GM18517 (cell line): ENCODE measurements at regions not wholly inside any gene's neighbourhood (a gene's known extent, or its start where the extent isn't known, plus 50 kb on each side); places are given as distances from the start of the nearest gene placed in this dataset.
"Not testable (repeated sequence)": the region's sequence is repeated elsewhere in the genome, so short reads cannot be mapped to it uniquely, and the experiment has no call there.

Experiments
- ATAC-seq: cut with Tn5 transposase; IDR thresholded peaks from one replicate; pipeline ENCODE4 v1.9.1; 2021; ENCODE audit warnings: mild to moderate bottlenecking, moderate library complexity; ENCODE audit not compliant: unreplicated experiment

DNA sequence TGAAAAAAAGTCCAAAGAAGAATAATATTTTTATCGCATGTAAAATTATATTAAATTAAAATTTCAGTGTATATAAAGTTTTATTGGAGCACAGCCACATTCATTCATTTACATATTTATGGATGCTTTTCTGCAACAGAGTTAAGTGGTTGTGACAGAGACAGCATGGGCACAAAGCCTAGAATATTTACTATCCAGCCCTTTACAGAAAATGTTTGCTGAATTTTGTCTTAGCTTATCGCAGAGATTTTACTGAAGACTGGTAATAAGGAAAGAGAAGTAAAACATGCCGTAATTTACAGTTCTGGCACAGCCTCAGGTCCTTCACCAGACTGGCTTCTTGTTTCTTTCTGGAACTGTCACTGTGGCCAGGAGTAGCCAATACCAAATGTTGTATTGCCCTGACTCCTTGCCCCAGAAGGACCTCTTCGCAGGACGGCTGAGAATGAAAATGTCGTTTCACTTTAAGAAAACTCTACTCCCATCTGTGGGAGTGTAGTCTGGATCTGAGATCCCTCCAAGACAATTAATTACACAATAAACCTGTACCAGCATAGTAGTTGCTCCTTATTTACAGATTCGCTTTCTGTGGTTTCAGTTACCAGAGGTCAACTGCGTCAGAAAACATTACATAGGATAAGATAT, 94.9 kb upstream of the GOT2 start:
- no peak for ATAC-seq

- ATAC-seq: no peak
These were observed 90.1 kb upstream of the GOT2 start for GRCh38 chr16:58824201-58824600.

DNA sequence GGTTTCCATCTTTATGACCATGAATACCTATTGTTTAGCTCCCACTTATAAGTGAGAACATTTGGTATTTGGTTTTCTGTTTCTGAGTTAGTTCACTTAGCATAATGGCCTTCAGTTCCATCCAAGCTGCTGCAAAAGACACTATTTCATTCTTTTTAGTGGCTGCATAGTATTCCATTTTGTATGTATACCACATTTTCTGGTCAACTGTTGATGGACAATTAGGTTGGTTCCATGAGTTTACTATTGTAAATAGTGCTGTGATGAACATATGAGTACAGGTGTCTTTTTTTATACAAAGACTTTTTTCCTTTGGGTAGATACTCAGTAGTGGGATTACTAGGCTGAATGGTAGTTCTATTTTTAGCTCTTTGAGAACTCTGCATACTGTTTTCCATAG, 87.8 kb upstream of the GOT2 start:
- no peak for ATAC-seq

GRCh38 chr16:58820411-58820810, 86.3 kb upstream of the GOT2 start:
- ATAC-seq: no peak

- ATAC-seq: no peak
These were observed 81.2 kb upstream of the GOT2 start for GRCh38 chr16:58815181-58815888.

GRCh38 chr16:58814348-58814801, 80.3 kb upstream of the GOT2 start:
- ATAC-seq: peak; percentile 64

DNA sequence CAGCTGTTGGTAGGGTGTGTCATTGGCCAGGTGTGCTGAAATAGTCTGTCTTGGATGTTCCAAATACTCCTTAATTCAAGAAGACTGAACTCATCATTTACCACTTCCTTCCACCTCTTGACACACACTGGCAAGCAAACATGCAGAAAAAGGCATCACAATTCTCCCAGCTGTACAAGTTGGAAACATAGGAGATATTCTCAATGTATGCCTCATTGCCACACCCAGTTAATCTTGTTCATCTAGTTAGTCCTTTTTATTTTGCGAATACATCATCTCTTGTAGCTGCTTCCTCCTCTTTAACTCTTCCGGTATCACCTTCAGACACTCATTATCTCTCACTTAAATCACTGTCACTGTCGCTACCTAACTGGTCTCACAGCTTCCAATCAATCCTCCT, 75.1 kb upstream of the GOT2 start:
- no peak for ATAC-seq

- ATAC-seq: no peak
These were observed 73.2 kb upstream of the GOT2 start for GRCh38 chr16:58807276-58807675.

DNA sequence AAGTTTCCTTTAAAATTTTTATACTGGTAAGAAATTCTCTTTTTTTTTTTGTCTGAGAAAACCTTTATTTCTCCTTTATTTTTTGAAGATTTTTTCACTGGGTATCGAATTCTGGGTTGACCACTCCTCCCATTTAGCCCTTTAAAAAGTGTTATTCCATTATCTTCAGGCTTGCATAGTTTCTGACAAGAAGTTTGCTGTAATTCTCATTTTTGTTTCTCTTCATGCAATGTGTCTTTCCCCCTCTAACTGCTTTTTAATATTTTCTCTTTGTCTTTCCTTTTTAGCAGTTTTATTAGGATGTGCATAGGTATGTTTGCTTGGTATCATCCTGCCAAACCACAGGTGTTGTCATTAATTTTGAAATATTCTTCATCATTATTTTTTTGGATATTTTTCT, 67.7 kb upstream of the GOT2 start:
- no peak for ATAC-seq

GRCh38 chr16:58797137-58797801, 63.2 kb upstream of the GOT2 start:
- ATAC-seq: no peak

DNA sequence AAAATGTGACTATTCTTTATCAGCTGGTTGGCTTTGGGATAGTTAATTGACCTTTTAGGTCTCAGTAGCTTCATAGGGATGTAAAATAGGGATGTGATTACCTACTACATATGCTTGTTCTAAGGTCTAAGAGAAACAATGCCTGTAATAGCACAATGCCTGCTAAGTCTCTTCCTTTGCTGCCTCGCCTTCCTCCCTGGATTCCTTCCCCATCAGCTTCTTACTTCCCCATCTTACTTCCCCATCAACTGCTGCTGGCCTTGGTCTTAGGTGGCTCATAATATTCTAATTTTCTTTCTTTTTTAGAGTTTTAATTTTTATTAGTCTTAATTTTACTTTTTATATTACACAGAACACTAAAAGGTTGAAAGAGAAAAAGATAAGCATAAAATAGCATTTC, 59.2 kb upstream of the GOT2 start:
- ATAC-seq: no peak

DNA sequence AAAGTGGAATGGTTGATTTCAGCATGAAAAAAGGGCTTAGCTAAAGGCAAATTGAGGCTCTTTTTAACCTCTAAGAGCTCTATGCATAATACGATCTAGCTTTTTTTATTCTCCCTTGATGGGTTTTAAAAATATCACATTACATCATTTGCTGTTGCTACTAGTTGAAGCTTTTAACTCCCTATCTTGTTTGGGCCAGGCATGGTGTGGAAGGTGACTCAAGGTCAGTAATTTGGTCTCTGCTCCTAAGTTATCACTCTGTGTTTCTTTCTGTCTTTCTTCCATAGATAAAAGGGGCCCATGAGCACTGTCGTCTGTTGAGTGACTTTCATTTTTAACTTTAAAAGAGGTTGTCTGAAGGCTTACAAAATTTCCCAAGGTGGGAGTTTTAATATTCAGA, 58.1 kb upstream of the GOT2 start:
- no peak for ATAC-seq

DNA sequence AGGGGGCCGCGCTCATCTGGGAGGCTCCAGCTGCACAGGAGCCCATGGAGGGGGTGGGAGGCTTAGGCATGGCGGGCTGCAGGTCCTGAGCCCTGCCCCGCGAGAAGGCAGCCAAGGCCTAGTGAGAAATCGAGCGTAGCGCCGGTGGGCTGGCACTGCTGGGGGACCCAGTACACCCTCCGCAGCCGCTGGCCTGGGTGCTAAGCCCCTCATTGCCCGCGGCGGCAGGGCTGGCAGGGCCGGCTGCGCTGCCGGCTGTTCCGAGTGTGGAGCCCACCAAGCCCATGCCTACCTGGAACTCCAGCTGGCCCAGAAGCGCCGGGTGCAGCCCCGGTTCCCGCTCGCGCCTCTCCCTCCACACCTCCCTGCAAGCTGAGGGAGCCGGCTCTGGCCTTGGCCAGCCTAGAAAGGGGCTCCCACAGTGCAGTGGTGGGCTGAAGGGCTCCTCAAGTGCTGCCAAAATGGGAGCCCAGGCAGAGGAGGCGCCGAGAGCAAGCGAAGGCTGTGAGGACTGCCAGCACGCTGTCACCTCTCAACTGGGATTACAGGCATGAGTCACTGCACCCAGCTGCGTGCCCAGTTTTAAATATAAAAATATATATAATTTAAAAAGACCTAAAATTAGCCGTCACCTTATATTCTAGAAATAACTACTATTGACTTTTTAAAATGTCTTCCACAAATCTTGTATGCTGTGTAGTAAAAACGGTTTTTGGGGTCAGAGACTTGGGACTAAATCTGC, 56.9 kb upstream of the GOT2 start:
- not testable (repeated sequence) for ATAC-seq

GRCh38 chr16:58789351-58789750, 55.2 kb upstream of the GOT2 start:
- ATAC-seq: no peak
